ENCODE measurements at regions not wholly inside any gene's neighbourhood (a gene's known extent, or its start where the extent isn't known, plus 50 kb on each side); places are given as distances from the start of the nearest gene placed in this dataset.
"Not testable (repeated sequence)": the region's sequence is repeated elsewhere in the genome, so short reads cannot be mapped to it uniquely, and the experiment has no call there.

DNA sequence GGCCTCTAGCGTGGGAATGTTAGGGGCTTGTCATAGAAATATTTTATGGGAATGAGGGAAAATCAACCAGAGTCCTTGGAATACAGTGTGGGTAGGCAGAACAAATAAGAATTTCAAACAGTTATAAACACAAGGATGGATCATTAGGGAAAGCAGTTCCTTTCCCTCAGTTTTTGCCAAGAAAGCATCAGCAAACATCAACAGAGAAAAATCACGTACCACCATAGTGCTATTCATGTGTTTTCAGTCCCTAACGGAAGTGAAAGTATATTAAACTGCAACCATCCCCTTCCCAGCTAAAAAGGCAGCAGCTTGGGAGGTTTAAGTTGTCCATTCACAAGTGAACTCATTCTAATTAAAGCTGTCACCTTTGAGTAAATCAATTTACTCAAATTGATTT is 334.4 kb upstream of the PCDH18 start:
- no peak overlapping the region for H3K27ac ChIP-seq
- H3K36me3 ChIP-seq: no peaks in the 10 kb centered on the region
- no peak overlapping the region for H3K4me3 ChIP-seq
- TF ChIP-seq POLR2A (IDR thresholded peaks at IDR 0.05) (no peak), POLR2AphosphoS5 (IDR thresholded peaks at IDR 0.05) (no peak), EP300 (IDR thresholded peaks at IDR 0.05) (no peak)
- TF ChIP-seq, protein P1, sequence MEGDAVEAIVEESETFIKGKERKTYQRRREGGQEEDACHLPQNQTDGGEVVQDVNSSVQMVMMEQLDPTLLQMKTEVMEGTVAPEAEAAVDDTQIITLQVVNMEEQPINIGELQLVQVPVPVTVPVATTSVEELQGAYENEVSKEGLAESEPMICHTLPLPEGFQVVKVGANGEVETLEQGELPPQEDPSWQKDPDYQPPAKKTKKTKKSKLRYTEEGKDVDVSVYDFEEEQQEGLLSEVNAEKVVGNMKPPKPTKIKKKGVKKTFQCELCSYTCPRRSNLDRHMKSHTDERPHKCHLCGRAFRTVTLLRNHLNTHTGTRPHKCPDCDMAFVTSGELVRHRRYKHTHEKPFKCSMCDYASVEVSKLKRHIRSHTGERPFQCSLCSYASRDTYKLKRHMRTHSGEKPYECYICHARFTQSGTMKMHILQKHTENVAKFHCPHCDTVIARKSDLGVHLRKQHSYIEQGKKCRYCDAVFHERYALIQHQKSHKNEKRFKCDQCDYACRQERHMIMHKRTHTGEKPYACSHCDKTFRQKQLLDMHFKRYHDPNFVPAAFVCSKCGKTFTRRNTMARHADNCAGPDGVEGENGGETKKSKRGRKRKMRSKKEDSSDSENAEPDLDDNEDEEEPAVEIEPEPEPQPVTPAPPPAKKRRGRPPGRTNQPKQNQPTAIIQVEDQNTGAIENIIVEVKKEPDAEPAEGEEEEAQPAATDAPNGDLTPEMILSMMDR (IDR thresholded peaks at IDR 0.05): no peak
- H3K9me3 ChIP-seq: no peaks in the 10 kb centered on the region
- H3K4me1 ChIP-seq: no peaks in the 10 kb centered on the region
- ATAC-seq (ENCODE audit: low FRiP score in 2 of 2): no peak
- DNase-seq: no peak
- WGBS, 2 donors: 64 to 69% methylated on average over 3 of the region's 3 CpGs
- H3K27me3 ChIP-seq: no peaks in the 10 kb centered on the region

DNA sequence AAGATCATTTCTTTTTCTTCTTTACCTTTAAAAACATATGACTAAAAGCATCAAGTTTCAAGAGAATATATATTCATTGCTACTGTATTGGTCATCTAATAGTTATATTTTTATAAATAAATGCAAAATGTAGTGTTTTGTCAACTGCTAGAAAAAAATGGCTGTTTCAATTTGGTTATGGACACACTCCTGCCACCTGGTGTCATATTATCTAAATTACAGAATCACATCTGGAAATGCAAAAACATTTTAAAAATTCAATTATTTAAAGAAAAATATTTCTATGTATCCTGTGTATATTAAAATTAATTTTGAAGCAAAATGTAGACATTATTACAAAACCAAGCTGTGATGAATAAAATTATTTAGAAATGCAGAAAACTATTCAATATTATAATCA is 329.4 kb upstream of the PCDH18 start:
- Histone ChIP-seq H3K27ac (no peak overlapping the region), H3K36me3 (no peaks in the 10 kb centered on the region), H3K4me3 (no peak overlapping the region), H3K9me3 (no peaks in the 10 kb centered on the region), H3K4me1 (no peaks in the 10 kb centered on the region), H3K27me3 (no peaks in the 10 kb centered on the region)
- ATAC-seq (ENCODE audit: low FRiP score in 2 of 2) (no peak), DNase-seq (no peak)
- TF ChIP-seq, protein P1 (IDR thresholded peaks at IDR 0.05): peak in 3 of 6 experiments; percentile 14 to 37 (median 27)
- TF ChIP-seq EP300 (IDR thresholded peaks at IDR 0.05): no peak

DNA sequence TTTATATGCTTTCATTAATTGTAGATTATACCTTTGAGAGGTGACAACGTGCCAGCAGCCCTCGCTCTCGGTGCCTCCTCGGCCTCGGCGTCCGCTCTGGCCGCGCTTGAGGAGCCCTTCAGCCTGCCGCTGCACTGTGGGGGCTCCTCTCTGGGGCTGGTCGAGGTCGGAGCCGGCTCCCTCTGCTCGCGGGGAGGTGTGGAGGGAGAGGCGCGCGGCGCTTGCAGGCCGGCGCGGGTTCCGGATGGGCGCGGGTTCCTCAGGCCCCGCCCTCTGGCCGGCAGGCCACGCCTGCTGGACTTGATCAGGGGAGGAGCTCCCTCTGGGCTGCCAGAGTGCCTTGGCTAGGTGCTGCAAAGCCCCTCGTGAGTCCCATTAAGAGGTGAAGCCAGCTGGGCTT is 321.1 kb upstream of the PCDH18 start:
- WGBS, 2 donors: 90 to 97% methylated on average over 11 to 24 of the region's 29 CpGs
- DNase-seq (peak in 1 of 2 donors; percentile 74), ATAC-seq (ENCODE audit: low FRiP score in 2 of 2) (no peak)
- no peak for TF ChIP-seq POLR2AphosphoS5 (IDR thresholded peaks at IDR 0.05)
- TF ChIP-seq, protein P1 (IDR thresholded peaks at IDR 0.05): no peak
- TF ChIP-seq POLR2A (IDR thresholded peaks at IDR 0.05): no peak
- TF ChIP-seq EP300 (IDR thresholded peaks at IDR 0.05): no peak
- H3K4me1 ChIP-seq: no peaks in the 10 kb centered on the region
- H3K9me3 ChIP-seq: no peaks in the 10 kb centered on the region
- no peaks in the 10 kb centered on the region for H3K36me3 ChIP-seq
- H3K4me3 ChIP-seq: no peak overlapping the region
- H3K27ac ChIP-seq: no peak overlapping the region
- no peaks in the 10 kb centered on the region for H3K27me3 ChIP-seq

DNA sequence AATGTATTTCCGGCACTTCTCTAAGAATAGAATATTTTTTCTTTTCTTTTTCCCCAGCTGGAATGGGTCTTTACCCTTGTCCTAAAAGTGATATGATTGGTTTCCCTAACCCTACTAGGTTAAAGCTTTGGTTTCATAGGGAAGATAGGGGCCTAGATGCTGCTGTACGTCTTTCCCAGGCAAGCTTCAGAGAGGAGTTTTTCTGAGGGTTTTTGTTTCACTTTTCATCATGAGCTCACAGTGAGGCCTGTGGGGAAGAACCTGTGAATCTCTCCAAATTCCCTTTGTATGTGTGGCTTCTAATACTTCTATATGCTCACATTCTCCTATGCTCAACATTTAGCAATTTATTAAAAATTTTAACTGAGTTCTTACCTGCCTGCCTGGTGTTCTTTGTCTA is 320.0 kb upstream of the PCDH18 start:
- TF ChIP-seq POLR2AphosphoS5 (IDR thresholded peaks at IDR 0.05): no peak
- no peak for TF ChIP-seq POLR2A (IDR thresholded peaks at IDR 0.05)
- TF ChIP-seq, protein P1 (IDR thresholded peaks at IDR 0.05): no peak
- TF ChIP-seq EP300 (IDR thresholded peaks at IDR 0.05): no peak
- ATAC-seq (ENCODE audit: low FRiP score in 2 of 2) (no peak), DNase-seq (no peak)
- Histone ChIP-seq H3K27me3 (no peaks in the 10 kb centered on the region), H3K9me3 (no peaks in the 10 kb centered on the region), H3K36me3 (no peaks in the 10 kb centered on the region), H3K4me1 (no peaks in the 10 kb centered on the region), H3K4me3 (no peak overlapping the region), H3K27ac (no peak overlapping the region)
- 90 to 91% methylated on average over 2 of the region's 2 CpGs for WGBS, 2 donors

DNA sequence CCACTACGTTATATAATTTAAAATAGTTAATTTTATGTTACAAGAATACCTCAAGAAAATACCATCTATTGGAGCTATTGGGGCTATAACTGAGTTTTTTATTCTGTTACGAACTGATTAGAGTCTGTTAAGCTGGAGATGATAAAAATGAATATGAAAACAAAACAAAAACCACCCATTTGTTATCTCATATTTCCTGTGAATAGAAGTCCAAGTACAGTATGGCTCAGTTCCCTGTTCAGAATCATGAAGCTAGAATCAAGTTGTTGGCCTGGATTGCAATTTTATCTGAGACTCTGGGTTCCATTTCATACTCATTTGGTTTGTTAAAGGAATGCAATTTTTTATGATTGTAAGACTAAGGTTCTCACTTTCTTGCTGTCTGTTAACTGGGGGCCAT is 319.1 kb upstream of the PCDH18 start:
- Histone ChIP-seq H3K27ac (no peak overlapping the region), H3K4me3 (no peak overlapping the region), H3K36me3 (no peaks in the 10 kb centered on the region), H3K27me3 (no peaks in the 10 kb centered on the region), H3K9me3 (no peaks in the 10 kb centered on the region), H3K4me1 (no peaks in the 10 kb centered on the region)
- DNase-seq: no peak
- TF ChIP-seq EP300 (IDR thresholded peaks at IDR 0.05) (no peak), POLR2A (IDR thresholded peaks at IDR 0.05) (no peak)
- no peak for ATAC-seq (ENCODE audit: low FRiP score in 2 of 2)
- 69 to 80% methylated on average over 2 of the region's 2 CpGs for WGBS, 2 donors

DNA sequence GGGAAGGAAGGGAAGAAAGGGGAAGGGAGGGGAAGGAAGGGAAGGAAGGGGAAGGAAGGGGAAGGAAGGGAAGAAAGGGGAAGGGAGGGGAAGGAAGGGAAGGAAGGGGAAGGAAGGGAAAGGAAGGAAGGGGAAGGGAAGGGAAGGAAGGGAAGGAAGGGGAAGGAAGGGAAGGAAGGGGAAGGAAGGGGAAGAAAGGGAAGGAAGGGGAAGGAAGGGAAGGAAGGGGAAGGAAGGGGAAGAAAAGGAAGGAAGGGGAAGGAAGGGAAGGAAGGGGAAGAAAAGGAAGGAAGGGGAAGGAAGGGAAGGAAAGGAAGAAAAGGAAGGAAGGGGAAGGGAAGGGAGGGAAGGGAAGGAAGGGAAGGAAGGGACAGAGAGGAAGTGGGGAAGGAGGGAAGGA is 295.7 kb upstream of the PCDH18 start:
- H3K4me3 ChIP-seq; H3K4me1 ChIP-seq; DNase-seq; ATAC-seq (ENCODE audit: low FRiP score in 2 of 2); H3K27me3 ChIP-seq; H3K36me3 ChIP-seq; H3K27ac ChIP-seq: not testable (repeated sequence)
- H3K9me3 ChIP-seq: peaks cover 0 to 11% (median 6%) of the 10 kb centered on the region in 4 donors

Data from upper lobe of left lung (tissue), 6 donors.